Dedifferentiated amniotic fluid mesenchymal stem cell (primary cell): ENCODE measurements at regions not wholly inside any gene's neighbourhood (a gene's known extent, or its start where the extent isn't known, plus 50 kb on each side); places are given as distances from the start of the nearest gene placed in this dataset.
A peak's percentile ranks its signal among the peaks of the same experiment; 100 is the strongest.

Source experiments
- DNase-seq: peaks from one replicate; pipeline ENCODE4 v3.0.0-alpha.2; 2016; ENCODE audit errors: extremely low spot score

GRCh38 chr2:176647325-176648165, 378.3 kb downstream of the MTX2 start:
- DNase-seq: no peak

DNA sequence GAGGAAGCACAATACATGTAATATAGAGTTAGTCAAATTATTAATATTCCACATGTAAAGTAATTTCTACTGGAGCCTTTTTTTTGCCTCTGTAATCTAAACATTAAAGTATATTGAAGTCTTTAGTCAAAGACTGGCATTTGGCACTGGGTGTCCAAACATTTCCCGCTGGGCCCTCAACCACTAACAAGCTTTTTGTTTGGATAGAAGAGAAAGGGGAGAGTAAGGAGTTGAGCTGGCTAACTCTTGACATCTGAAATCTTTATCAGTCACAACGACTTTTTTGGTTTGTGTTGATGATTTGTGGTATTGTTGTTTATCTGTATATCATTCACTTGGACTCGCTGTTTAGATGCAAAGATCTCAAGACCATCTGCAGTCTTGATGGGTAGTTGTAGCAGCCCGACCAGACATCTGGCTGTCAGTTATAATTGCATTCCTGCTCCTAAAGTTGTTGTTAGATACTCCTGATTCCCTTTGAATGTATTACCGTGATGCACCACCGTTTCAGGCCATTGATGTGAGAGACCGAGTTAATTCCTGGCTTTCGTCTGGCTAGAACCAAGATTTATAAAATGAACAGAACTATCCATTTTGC, 379.6 kb downstream of the MTX2 start:
- no peak for DNase-seq

DNA sequence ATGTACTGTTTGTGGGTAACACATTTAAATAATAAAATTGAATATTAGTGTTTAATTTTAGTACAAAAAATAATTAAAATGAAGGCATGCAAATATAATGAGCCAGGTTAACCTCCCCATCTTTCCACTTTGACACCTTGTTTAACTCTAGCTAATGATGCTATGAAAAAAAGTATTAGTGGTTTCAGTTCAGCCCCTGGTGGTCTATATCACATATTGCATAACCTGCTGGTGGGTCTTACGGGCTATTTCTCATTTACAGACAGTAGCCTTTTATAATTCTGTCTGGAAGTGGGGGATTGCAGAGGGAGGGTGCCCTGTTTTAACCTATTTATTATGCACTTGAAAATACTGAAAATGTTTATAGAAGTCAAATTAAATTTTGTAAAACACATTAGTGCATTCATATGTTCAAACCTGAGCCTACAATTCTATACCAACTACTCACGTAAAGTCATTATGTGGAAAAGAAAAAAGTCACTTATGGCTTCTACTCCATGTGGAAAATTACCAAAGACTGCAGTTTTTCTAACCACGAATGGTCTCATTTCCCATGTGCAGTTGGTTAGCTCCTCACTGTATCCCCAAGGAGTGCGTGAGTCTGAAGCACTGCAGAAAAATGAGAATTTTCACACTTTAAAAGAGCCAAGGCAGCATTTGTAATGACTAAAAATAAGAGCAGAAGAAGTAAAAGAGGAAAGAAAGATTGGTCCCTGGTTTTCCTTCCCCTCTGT, 381.0 kb downstream of the MTX2 start:
- DNase-seq: no peak

DNA sequence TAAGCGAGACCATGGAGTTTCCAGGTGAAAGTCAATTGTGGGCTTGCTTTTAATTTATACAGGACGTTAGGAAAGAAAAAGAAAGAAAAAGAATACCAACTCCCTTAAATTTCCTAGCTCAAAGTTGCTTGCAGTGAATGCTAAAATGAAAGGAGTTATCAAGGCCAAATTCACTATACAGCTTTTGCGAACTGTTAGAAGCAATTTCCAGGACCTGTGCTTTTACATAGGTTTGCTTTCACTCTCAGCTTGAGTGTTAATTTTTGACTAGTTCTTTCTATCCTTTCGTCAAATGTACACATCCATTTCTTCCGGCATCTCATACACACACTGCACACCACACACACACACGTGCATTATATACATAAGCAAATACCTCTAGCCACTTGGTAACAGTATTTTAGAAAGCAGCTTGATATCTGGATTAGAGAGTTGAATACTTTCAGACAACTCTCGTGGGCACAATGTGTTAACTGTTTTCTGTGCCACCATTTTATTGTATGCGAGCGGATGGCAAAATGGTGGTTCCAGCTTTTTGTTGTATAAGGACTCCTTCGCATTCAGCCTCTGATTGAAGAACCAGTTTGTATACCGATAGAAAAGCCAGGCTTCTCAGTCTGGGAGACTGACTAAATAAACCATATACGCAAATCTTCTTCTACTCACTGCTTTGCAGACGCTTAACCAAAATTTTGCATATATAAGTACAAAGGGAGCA, 381.8 kb downstream of the MTX2 start:
- no peak for DNase-seq

- peak; percentile 37 for DNase-seq
Observed at GRCh38 chr2:176652300-176653182, 383.3 kb downstream of the MTX2 start.

DNA sequence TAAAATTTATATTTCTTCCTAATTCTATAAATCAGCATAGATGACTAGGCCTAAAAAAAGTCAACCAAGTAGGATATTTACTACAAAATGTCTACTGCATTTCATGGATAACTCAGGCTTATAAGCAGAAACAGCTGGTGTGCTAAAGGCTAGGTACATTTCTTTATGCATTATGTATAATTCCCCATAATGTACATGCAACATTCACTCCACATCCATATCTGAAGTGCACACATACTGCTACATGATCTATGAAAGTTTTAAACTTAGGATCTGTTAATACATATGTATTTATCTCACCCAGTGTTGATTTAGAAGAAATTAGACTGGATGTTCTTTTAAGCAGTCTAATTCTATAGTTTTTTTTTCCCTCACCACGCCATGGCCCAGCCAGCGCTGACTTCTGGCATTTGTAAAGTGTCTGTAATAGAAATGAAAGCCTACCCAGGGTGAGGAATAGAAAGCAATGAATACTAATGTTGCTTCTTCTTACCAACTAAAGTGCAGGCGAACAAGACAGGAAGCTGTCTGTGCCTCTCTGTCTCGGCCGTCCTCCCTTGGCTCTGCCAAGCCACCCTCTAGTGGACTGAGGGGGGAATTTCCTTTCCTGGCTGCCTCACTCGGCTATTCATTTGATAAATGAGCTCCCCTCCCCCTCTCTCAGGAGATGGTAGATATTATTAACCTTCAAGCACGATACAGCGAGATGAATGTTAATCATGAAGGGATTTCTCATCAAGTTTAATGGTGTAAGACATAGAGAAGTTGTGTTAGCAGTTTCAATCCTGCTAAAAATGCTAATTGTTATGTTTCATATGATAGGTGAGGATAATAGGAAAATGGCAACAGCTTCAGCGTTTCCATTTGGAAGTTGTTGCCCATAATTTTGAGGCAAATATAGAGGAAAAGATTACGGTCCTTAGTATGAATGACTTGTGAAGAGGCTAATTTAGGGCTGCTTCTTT, 384.5 kb downstream of the MTX2 start:
- DNase-seq: peak; percentile 36

DNA sequence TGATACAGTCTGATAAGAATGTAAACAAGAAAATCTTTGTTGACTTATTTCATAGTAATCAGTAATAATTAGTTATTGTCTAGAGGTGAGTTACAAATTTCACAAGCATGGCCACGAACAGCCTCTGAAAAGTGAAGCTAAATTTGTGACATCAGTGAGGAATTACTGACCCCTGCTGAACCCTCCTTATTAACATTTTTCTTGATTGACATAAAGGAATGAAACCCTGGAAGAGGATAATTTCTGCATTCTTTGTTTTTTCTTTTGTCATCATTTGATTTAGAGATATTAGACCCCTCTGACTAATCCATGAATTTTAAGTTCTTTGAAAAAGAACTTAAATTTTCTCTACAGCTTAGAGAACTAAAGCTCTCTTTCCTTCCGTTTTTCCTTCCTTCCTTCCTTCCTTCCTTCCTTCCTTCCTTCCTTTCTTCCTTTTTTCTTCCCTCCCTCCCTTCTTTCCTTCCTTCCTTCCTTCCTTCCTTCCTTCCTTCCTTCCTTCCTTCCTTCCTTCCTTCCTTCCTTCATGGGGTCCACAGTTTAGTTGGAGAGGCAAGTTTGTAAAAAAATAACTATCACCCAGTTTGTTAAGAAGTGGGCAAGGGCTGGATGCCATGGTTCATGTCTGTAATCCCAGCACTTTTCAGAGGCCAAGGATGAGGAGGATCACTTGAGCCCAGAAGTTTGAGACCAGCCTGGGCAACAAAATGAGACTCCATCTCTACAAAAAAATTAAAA, 387.0 kb downstream of the MTX2 start:
- no peak for DNase-seq

- no peak for DNase-seq
Observed at GRCh38 chr2:176656776-176657140, 387.5 kb downstream of the MTX2 start.

- DNase-seq: no peak
Observed at GRCh38 chr2:176657393-176657792, 388.2 kb downstream of the MTX2 start.

DNA sequence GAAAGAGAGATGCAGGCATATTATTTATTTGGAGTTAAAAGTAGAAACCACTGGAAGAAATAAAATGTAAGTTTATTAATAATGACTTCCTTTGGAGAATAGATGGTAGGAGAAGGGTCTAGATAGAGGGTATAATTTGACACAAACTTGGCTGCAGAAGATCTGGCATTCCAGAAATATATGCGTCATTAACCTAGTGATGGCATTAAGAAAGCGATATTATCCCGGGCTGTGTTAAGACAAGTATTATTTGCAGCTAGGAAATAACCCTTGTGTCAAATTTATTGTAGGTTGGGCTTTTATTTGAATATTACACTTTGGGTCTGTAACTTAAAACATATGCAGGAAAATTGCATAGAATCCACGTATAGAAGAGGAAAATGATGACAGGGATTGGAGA, 389.5 kb downstream of the MTX2 start:
- no peak for DNase-seq

- DNase-seq: no peak
Observed at GRCh38 chr2:176662753-176663152, 393.5 kb downstream of the MTX2 start.

DNA sequence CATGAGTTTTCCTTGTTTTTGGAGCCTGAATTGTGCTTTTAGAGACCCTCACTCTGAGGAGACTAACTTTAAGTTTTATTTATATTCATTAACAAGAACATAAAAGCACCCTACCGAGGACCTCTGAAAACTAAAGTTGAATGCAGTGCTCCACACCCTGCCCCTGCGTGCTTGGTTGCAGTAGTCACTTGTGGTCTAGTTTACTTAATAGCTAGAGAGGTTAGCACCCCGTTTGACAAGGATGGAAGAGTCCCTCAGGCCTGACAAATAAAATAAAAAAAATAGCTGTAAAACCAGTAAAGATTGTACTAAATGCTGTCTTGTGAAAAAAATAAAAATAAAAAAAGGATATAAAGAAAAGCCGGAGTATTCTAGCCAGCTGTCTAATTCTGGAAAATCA, 395.2 kb downstream of the MTX2 start:
- DNase-seq: no peak

DNA sequence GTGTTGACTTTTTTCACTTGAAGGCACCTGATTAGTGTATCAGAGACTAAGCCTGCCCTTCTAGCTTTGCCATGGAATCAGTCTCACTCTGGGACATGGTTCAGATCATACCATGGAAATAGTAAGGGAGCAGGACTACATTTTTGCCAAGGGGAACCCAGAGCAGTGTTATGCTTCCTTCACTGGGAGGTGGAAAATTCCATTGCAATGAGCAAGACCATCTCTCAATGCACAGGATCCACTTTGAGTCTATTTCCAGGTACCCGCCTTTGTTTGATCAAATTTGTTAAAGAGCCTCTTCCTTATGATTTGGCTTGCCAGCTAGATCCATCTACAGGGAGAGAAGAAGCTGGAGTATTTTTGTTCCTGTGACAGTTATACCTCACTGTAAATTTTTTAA, 395.8 kb downstream of the MTX2 start:
- no peak for DNase-seq

DNA sequence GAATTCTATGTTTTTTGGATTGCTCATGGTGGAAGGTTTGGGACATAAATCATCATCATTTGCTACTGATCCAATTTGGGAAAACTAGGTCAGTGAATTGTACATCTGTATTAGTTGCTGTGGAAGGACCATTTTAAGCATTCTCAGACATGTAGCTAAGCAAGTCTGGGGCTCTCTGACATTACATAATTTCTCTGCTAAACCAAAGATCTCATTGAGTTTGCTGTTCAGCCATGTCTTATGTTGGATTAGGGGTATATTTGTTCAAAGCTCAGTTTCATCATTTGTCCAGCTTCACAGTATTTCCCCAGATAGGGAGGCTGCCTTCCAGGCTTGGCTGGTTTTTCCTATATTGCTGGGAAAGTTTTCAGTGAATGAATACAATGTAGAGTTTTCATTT, 399.7 kb downstream of the MTX2 start:
- DNase-seq: no peak

GRCh38 chr2:176669398-176670174, 400.3 kb downstream of the MTX2 start:
- no peak for DNase-seq

GRCh38 chr2:176675271-176675949, 406.2 kb downstream of the MTX2 start:
- no peak for DNase-seq

DNA sequence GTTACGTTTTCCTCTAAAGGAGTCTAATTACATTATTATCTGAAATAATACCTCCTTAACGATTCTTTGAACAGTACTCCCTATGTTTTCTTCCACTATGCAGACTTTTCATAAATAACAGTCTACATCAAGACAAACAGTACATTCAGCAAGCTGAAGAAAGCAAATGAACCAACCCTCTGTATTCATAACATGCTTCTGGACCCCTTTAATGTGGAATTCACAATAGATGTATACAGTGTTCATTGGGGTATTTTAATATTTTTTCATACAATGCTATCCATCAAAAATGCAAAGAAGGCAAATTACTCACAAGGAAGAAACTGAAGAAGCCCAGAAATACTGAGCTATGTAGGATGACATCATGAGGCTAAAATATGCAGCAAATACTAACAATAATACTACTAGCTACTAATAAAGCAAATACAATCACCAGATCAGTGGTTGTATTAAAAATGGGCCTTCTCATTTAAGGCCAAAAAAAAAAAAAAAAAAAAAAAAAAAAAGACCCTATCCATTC, 408.6 kb downstream of the MTX2 start:
- DNase-seq: no peak

DNA sequence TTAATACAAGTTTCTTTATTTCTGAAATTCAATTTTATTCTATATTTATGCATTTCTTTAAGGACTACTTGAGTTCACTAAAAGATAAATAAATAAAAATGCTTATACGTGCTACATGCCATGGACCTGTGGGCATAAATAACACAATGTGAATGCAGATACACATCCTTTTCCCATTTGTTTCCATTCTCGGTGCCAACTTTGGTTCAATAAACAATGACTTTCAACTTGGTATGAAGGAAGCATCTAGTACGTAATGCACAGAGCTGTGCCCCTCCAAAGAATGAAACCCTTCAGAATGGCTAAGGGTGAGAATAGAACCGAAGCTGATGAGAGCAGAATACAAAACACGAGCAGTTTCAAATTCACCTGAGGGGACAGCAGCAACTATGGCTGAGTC, 409.3 kb downstream of the MTX2 start:
- no peak for DNase-seq
